GM23338 (cell line): ENCODE measurements at regions not wholly inside any gene's neighbourhood (a gene's known extent, or its start where the extent isn't known, plus 50 kb on each side); places are given as distances from the start of the nearest gene placed in this dataset.

Experiments used
- ATAC-seq: fragments of 200-7000 bp; cut with Tn5 transposase; 3 replicates; pipeline ENCODE4 v1.9.1; 2020
- DNase-seq: peaks from one replicate; pipeline ENCODE4 v3.0.0-alpha.2; 2015; ENCODE audit warnings: low spot score
- H2AFZ ChIP-seq: fragments of 200-600 bp; sonication (generic); 2 replicates; pipeline ENCODE4 v1.8.0; 2016; ENCODE audit warnings: antibody characterized with exemption, mild to moderate bottlenecking, moderate library complexity
- H3F3A ChIP-seq: fragments of 200-600 bp; sonication (generic); replicated peaks from 2 replicates; pipeline ENCODE4 v1.8.0; 2017; ENCODE audit warnings: antibody characterized with exemption, mixed run types, low read depth
- H3K27ac ChIP-seq: fragments of 200-600 bp; sonication (generic); 2 replicates; pipeline ENCODE4 v1.6.1; 2016; ENCODE audit warnings: low read depth
- H3K27me3 ChIP-seq: fragments of 200-600 bp; sonication (generic); 2 replicates; pipeline ENCODE4 v1.8.0; 2016; ENCODE audit warnings: mild to moderate bottlenecking, mixed run types, moderate library complexity; ENCODE audit not compliant: insufficient read depth
- H3K36me3 ChIP-seq: fragments of 200-600 bp; sonication (generic); 2 replicates; pipeline ENCODE4 v1.8.0; 2016; ENCODE audit warnings: mild to moderate bottlenecking; ENCODE audit not compliant: insufficient read depth
- H3K4me1 ChIP-seq: fragments of 200-600 bp; sonication (generic); 2 replicates; pipeline ENCODE4 v1.8.0; 2016; ENCODE audit warnings: mild to moderate bottlenecking, moderate library complexity; ENCODE audit not compliant: insufficient read depth
- H3K4me2 ChIP-seq: fragments of 200-600 bp; sonication (generic); 2 replicates; pipeline ENCODE4 v1.7.1; 2017; ENCODE audit warnings: mixed run types
- H3K4me3 ChIP-seq: fragments of 200-600 bp; sonication (generic); 2 replicates; pipeline ENCODE4 v1.6.1; 2016; ENCODE audit warnings: mixed run types
- H3K79me2 ChIP-seq: fragments of 200-600 bp; sonication (generic); replicated peaks from 2 replicates; pipeline ENCODE4 v1.8.0; 2017; ENCODE audit warnings: mild to moderate bottlenecking; ENCODE audit not compliant: insufficient read depth
- H3K9me2 ChIP-seq: fragments of 200-600 bp; sonication (generic); 2 replicates; pipeline ENCODE4 v1.8.0; 2017; ENCODE audit not compliant: insufficient read depth
- H4K20me1 ChIP-seq: fragments of 200-600 bp; sonication (generic); replicated peaks from 2 replicates; pipeline ENCODE4 v1.8.0; 2017; ENCODE audit warnings: mild to moderate bottlenecking; ENCODE audit not compliant: insufficient read depth
- H3K27ac Mint-ChIP-seq: 2 replicates; pipeline ENCODE4 v1.8.0; 2020; ENCODE audit warnings: inconsistent platforms, mild to moderate bottlenecking, moderate library complexity, mixed read lengths
- H3K27me3 Mint-ChIP-seq: 3 replicates; pipeline ENCODE4 v1.8.0; 2022; ENCODE audit warnings: low read depth, mild to moderate bottlenecking, moderate library complexity, mixed read lengths, inconsistent platforms; ENCODE audit not compliant: insufficient read depth, poor library complexity
- H3K36me3 Mint-ChIP-seq: 3 replicates; pipeline ENCODE4 v1.8.0; 2021; ENCODE audit warnings: low read depth, mild to moderate bottlenecking, inconsistent platforms, moderate library complexity, mixed read lengths
- H3K4me1 Mint-ChIP-seq: 3 replicates; pipeline ENCODE4 v1.8.0; 2020; ENCODE audit warnings: mild to moderate bottlenecking, inconsistent platforms, mixed read lengths
- H3K4me3 Mint-ChIP-seq: 3 replicates; pipeline ENCODE4 v1.8.0; 2021; ENCODE audit warnings: moderate library complexity, mild to moderate bottlenecking, inconsistent platforms, mixed read lengths
- H3K9me3 Mint-ChIP-seq: 3 replicates; pipeline ENCODE4 v1.8.0; 2020; ENCODE audit warnings: moderate library complexity, mild to moderate bottlenecking, inconsistent platforms, mixed read lengths
- CREB1 ChIP-seq: fragments of 250-450 bp; sonication (Bioruptor Pico); IDR thresholded peaks from 2 replicates; pipeline ENCODE4 v1.5.0; 2020; ENCODE audit warnings: low read depth, mild to moderate bottlenecking, moderate library complexity
- EZH2 ChIP-seq: fragments of 200-600 bp; sonication (generic); IDR thresholded peaks from one replicate; pipeline ENCODE4 v1.8.0; 2017; ENCODE audit warnings: antibody characterized with exemption, mild to moderate bottlenecking, low read depth; ENCODE audit not compliant: unreplicated experiment
- JUNB ChIP-seq: IDR thresholded peaks from one replicate; pipeline ENCODE4 v1.6.1; 2016; ENCODE audit warnings: antibody characterized with exemption; ENCODE audit not compliant: unreplicated experiment
- NANOG ChIP-seq: IDR thresholded peaks from 2 replicates; pipeline ENCODE4 v1.6.1; 2016; ENCODE audit warnings: antibody characterized with exemption, borderline replicate concordance
- POLR2AphosphoS5 ChIP-seq: IDR thresholded peaks from 2 replicates; pipeline ENCODE4 v1.6.1; 2016; ENCODE audit warnings: antibody characterized with exemption, low read depth
- STAT1 ChIP-seq: IDR thresholded peaks from one replicate; pipeline ENCODE4 v1.6.1; 2016; ENCODE audit warnings: antibody characterized with exemption; ENCODE audit not compliant: unreplicated experiment
- ZNF114 ChIP-seq: fragments of 250-450 bp; sonication (Bioruptor Pico); IDR thresholded peaks from 2 replicates; pipeline ENCODE4 v1.5.0; 2020; ENCODE audit warnings: mild to moderate bottlenecking, moderate library complexity
- TF ChIP-seq, protein P1 (sequence below): IDR thresholded peaks from 2 replicates; pipeline ENCODE4 v1.6.1; 2016; ENCODE audit warnings: antibody characterized with exemption
- TF ChIP-seq, protein P2 (sequence below): IDR thresholded peaks from one replicate; pipeline ENCODE4 v1.6.1; 2018; ENCODE audit warnings: antibody characterized with exemption; ENCODE audit not compliant: unreplicated experiment
- TF ChIP-seq, protein P3 (sequence below), 2 experiments: fragments of 200-600 bp in 1 of 2; sonication (generic) in 1 of 2; conservative IDR thresholded peaks; 2 replicates each; pipeline versions ENCODE4 v1.5.1 to v1.6.1; 2016 to 2017; ENCODE audit warnings: antibody characterized with exemption in 2 of 2, low read depth in 2 of 2, mild to moderate bottlenecking in 2 of 2, moderate library complexity in 1 of 2

DNA sequence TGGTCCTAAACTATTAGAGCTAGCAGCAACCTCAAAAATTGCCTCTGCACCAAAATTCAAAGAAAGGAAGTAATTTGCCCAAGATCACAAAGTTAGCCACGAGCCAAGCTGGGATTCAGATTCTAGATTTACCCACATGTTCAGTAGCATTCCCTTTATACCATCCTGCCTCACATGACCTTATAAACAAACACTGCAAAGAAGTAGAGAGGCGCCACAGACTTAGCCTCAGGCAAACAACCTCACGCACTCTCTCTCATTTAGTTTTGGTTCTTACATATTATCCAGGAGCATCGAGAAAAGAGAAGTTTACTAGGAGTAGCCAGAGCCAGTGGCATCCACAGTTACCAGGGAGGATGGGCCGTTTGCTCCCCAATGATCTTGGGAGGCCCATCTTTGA is 226.6 kb downstream of the OSR1 start:
- peaks cover 2% of the 10 kb centered on the region for H3K27me3 Mint-ChIP-seq

DNA sequence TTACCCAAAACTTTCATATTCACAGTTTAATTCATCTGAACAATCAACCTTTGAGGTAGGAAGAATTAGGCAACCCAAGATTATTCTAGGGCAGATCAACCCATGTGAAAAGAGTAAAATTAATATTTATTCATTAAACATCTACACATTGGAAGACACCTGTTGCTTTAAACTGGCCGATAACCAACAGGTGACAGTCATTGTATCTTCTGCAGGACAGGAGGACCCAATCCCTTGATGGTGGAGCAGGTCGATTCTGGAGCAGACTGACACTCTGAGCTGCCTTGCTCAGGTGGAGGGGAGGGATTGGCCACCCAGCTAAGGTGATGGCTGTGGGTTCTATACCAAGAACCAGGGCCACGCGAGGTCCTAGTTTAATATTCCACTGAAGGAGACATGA is 230.3 kb downstream of the OSR1 start:
- no peaks in the 10 kb centered on the region for H3K36me3 Mint-ChIP-seq
- H3K9me3 Mint-ChIP-seq, result no peaks in the 10 kb centered on the region; the same call in 2 of the 3 replicates
- ATAC-seq (no peak), DNase-seq (no peak)
- Histone ChIP-seq H3K9me2 (peaks cover 11% of the 10 kb centered on the region; the same call in 1 of the 2 replicates), H3K4me3 (no peak overlapping the region), H3K27ac (no peak overlapping the region), H3F3A (no peaks in the 10 kb centered on the region), H3K4me2 (no peak overlapping the region), H4K20me1 (no peaks in the 10 kb centered on the region), H3K36me3 (no peaks in the 10 kb centered on the region), H3K4me1 (no peaks in the 10 kb centered on the region), H3K79me2 (no peaks in the 10 kb centered on the region), H3K27me3 (no peaks in the 10 kb centered on the region), H2AFZ (no peak overlapping the region)
- H3K27ac Mint-ChIP-seq, result no peak overlapping the region
- no peak for TF ChIP-seq ZNF114
- no peak for TF ChIP-seq STAT1
- TF ChIP-seq, protein P1, sequence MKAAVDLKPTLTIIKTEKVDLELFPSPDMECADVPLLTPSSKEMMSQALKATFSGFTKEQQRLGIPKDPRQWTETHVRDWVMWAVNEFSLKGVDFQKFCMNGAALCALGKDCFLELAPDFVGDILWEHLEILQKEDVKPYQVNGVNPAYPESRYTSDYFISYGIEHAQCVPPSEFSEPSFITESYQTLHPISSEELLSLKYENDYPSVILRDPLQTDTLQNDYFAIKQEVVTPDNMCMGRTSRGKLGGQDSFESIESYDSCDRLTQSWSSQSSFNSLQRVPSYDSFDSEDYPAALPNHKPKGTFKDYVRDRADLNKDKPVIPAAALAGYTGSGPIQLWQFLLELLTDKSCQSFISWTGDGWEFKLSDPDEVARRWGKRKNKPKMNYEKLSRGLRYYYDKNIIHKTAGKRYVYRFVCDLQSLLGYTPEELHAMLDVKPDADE, result no peak
- no peaks in the 10 kb centered on the region for H3K4me1 Mint-ChIP-seq
- peaks cover 2% of the 10 kb centered on the region for H3K27me3 Mint-ChIP-seq
- no peak overlapping the region for H3K4me3 Mint-ChIP-seq

More for the DNA sequence above, 226.6 kb downstream of the OSR1 start:
- Histone ChIP-seq H3K4me1 (no peaks in the 10 kb centered on the region), H3K4me2 (no peak overlapping the region), H3F3A (no peaks in the 10 kb centered on the region), H2AFZ (no peak overlapping the region), H3K9me2 (0 out of 2 replicates have a peak, but pooled peaks cover 4% of the 10 kb centered on the region), H3K27me3 (no peaks in the 10 kb centered on the region), H4K20me1 (no peaks in the 10 kb centered on the region), H3K36me3 (no peaks in the 10 kb centered on the region), H3K4me3 (no peak overlapping the region), H3K27ac (no peak overlapping the region), H3K79me2 (no peaks in the 10 kb centered on the region)
- TF ChIP-seq NANOG (no peak), POLR2AphosphoS5 (no peak)
- Mint-ChIP-seq H3K4me1 (no peaks in the 10 kb centered on the region), H3K4me3 (no peak overlapping the region), H3K27ac (no peak overlapping the region), H3K36me3 (no peaks in the 10 kb centered on the region), H3K9me3 (no peaks in the 10 kb centered on the region)
- no peak for ATAC-seq
- DNase-seq, result no peak

DNA sequence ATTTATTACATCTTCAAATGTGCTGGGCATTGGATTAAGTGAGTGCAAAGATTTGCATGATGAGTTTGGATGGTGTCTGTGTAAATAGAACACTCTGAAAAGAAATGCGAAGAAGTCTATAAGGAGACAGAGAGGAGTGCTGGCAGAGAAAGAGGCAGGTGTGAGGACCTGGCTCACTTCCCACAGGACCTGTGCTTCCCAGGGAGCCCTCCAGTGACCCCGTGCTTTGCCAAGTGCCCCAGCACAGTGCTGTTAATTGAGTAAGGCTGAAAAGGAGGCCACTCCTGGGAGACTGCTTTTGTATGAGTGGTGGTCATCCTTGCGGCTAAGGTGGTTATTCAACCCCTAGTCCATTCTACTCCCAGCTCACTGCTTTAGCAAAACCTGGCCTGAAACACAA is 230.8 kb downstream of the OSR1 start:
- Histone ChIP-seq H3K27ac (no peak overlapping the region), H3K4me1 (no peaks in the 10 kb centered on the region), H3K9me2 (peaks cover 11% of the 10 kb centered on the region; the same call in 1 of the 2 replicates), H4K20me1 (no peaks in the 10 kb centered on the region), H2AFZ (no peak overlapping the region), H3F3A (no peaks in the 10 kb centered on the region), H3K36me3 (no peaks in the 10 kb centered on the region), H3K4me3 (no peak overlapping the region), H3K27me3 (no peaks in the 10 kb centered on the region), H3K4me2 (no peak overlapping the region), H3K79me2 (no peaks in the 10 kb centered on the region)
- Mint-ChIP-seq H3K27ac (no peak overlapping the region), H3K36me3 (no peaks in the 10 kb centered on the region), H3K4me3 (no peak overlapping the region), H3K4me1 (no peaks in the 10 kb centered on the region), H3K9me3 (no peaks in the 10 kb centered on the region; the same call in 2 of the 3 replicates), H3K27me3 (peaks cover 2% of the 10 kb centered on the region)
- ATAC-seq, result no peak
- DNase-seq, result no peak
- TF ChIP-seq NANOG (no peak), ZNF114 (no peak), JUNB (no peak), EZH2 (no peak), CREB1 (CRISPR knock-in tag) (no peak)
- TF ChIP-seq, protein P1, result no peak
- TF ChIP-seq, protein P2, sequence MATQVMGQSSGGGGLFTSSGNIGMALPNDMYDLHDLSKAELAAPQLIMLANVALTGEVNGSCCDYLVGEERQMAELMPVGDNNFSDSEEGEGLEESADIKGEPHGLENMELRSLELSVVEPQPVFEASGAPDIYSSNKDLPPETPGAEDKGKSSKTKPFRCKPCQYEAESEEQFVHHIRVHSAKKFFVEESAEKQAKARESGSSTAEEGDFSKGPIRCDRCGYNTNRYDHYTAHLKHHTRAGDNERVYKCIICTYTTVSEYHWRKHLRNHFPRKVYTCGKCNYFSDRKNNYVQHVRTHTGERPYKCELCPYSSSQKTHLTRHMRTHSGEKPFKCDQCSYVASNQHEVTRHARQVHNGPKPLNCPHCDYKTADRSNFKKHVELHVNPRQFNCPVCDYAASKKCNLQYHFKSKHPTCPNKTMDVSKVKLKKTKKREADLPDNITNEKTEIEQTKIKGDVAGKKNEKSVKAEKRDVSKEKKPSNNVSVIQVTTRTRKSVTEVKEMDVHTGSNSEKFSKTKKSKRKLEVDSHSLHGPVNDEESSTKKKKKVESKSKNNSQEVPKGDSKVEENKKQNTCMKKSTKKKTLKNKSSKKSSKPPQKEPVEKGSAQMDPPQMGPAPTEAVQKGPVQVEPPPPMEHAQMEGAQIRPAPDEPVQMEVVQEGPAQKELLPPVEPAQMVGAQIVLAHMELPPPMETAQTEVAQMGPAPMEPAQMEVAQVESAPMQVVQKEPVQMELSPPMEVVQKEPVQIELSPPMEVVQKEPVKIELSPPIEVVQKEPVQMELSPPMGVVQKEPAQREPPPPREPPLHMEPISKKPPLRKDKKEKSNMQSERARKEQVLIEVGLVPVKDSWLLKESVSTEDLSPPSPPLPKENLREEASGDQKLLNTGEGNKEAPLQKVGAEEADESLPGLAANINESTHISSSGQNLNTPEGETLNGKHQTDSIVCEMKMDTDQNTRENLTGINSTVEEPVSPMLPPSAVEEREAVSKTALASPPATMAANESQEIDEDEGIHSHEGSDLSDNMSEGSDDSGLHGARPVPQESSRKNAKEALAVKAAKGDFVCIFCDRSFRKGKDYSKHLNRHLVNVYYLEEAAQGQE, result no peak
- TF ChIP-seq, protein P3, sequence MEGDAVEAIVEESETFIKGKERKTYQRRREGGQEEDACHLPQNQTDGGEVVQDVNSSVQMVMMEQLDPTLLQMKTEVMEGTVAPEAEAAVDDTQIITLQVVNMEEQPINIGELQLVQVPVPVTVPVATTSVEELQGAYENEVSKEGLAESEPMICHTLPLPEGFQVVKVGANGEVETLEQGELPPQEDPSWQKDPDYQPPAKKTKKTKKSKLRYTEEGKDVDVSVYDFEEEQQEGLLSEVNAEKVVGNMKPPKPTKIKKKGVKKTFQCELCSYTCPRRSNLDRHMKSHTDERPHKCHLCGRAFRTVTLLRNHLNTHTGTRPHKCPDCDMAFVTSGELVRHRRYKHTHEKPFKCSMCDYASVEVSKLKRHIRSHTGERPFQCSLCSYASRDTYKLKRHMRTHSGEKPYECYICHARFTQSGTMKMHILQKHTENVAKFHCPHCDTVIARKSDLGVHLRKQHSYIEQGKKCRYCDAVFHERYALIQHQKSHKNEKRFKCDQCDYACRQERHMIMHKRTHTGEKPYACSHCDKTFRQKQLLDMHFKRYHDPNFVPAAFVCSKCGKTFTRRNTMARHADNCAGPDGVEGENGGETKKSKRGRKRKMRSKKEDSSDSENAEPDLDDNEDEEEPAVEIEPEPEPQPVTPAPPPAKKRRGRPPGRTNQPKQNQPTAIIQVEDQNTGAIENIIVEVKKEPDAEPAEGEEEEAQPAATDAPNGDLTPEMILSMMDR (conservative IDR thresholded peaks at IDR 0.05; ENCODE audit: low read depth in 2 of 2), result no peak
